RKO (cell line): ENCODE measurements at regions not wholly inside any gene's neighbourhood (a gene's known extent, or its start where the extent isn't known, plus 50 kb on each side); places are given as distances from the start of the nearest gene placed in this dataset.
"Not testable (repeated sequence)": the region's sequence is repeated elsewhere in the genome, so short reads cannot be mapped to it uniquely, and the experiment has no call there.

Experiments
- DNase-seq: peaks from one replicate; pipeline ENCODE4 v3.0.0-alpha.2; 2016; ENCODE audit warnings: low spot score

GRCh38 chr9:88596376-88596775 is 61.4 kb downstream of the NXNL2 start:
- DNase-seq, result no peak

GRCh38 chr9:88604836-88605511 is 70.0 kb downstream of the NXNL2 start:
- no peak for DNase-seq

- DNase-seq, result no peak
Observed at GRCh38 chr9:88605512-88606362, 70.8 kb downstream of the NXNL2 start.

- no peak for DNase-seq
Observed at GRCh38 chr9:88614359-88614758, 79.4 kb downstream of the NXNL2 start.

- DNase-seq, result no peak
Observed at GRCh38 chr9:88623698-88624097, 88.7 kb downstream of the NXNL2 start.

- no peak for DNase-seq
Observed at GRCh38 chr9:88628114-88628513, 93.1 kb downstream of the NXNL2 start.

- no peak for DNase-seq
Observed at GRCh38 chr9:88628811-88629210, 93.8 kb downstream of the NXNL2 start.

- DNase-seq, result not testable (repeated sequence)
Observed at GRCh38 chr9:88630574-88630973, 95.6 kb downstream of the NXNL2 start.

- no peak for DNase-seq
Observed at GRCh38 chr9:88635151-88635550, 100.2 kb downstream of the NXNL2 start.

- DNase-seq, result no peak
Observed at GRCh38 chr9:88641456-88642240, 106.7 kb downstream of the NXNL2 start.

- DNase-seq, result no peak
Observed at GRCh38 chr9:88642336-88642735, 107.4 kb downstream of the NXNL2 start.

- DNase-seq, result no peak
Observed at GRCh38 chr9:88643931-88644330, 109.0 kb downstream of the NXNL2 start.

- DNase-seq, result no peak
Observed at GRCh38 chr9:88645172-88645878, 110.3 kb downstream of the NXNL2 start.

GRCh38 chr9:88645879-88646199 is 110.9 kb downstream of the NXNL2 start:
- no peak for DNase-seq

GRCh38 chr9:88646539-88647300 is 111.7 kb downstream of the NXNL2 start:
- DNase-seq, result no peak

- peak; percentile 84 for DNase-seq
Observed at GRCh38 chr9:88651682-88652633, 117.0 kb downstream of the NXNL2 start.

- no peak for DNase-seq
Observed at GRCh38 chr9:88652876-88653275, 117.9 kb downstream of the NXNL2 start.

- no peak for DNase-seq
Observed at GRCh38 chr9:88653406-88653805, 118.4 kb downstream of the NXNL2 start.

- DNase-seq, result no peak
Observed at GRCh38 chr9:88653911-88654310, 118.9 kb downstream of the NXNL2 start.

- DNase-seq, result no peak
Observed at GRCh38 chr9:88657893-88658292, 122.9 kb downstream of the NXNL2 start.
